ENCODE measurements at regions not wholly inside any gene's neighbourhood (a gene's known extent, or its start where the extent isn't known, plus 50 kb on each side); places are given as distances from the start of the nearest gene placed in this dataset.

GRCh38 chr12:46698003-46698402 lies 127.8 kb downstream of the SLC38A4 start:
- no peak for TF ChIP-seq POLR2A (IDR thresholded peaks at IDR 0.05)
- no peak for TF ChIP-seq CTCF (IDR thresholded peaks at IDR 0.05)
- TF ChIP-seq POLR2AphosphoS5 (IDR thresholded peaks at IDR 0.05), result no peak
